Naive thymus-derived CD4-positive, alpha-beta T cell (primary cell): ENCODE measurements at regions not wholly inside any gene's neighbourhood (a gene's known extent, or its start where the extent isn't known, plus 50 kb on each side); places are given as distances from the start of the nearest gene placed in this dataset.

Experiments used
- ATAC-seq: fragments of 150-1000 bp; cut with Tn5 transposase; 2 replicates; pipeline ENCODE4 v1.10.0; 2021; ENCODE audit warnings: mild to moderate bottlenecking, moderate library complexity
- CTCF ChIA-PET: fragments of 350-600 bp; sonication (Branson Sonifier 250); formaldehyde crosslinking; loops from one replicate; lab custom pipeline; 2021; ENCODE audit warnings: antibody characterized with exemption; lab: Charles Lee
- POLR2A ChIA-PET: fragments of 350-600 bp; sonication (Branson Sonifier 250); formaldehyde crosslinking; loops from one replicate; lab custom pipeline; 2021; ENCODE audit warnings: antibody characterized with exemption, inconsistent platforms; lab: Charles Lee
- DNase-seq, 9 donors: peaks; one replicate each; pipeline versions ENCODE4 v3.0.0 to v3.0.0-alpha.2; 2020 to 2022; ENCODE audit warnings: mixed read lengths in 1 of 9
- H3K27ac ChIP-seq: one replicate; pipeline ENCODE4 v1.7.0; 2013; ENCODE audit warnings: mild to moderate bottlenecking, low read depth, low read length, moderate library complexity
- H3K27me3 ChIP-seq, 2 donors: one replicate each; pipeline ENCODE4 v1.7.0; 2013; ENCODE audit warnings: low read length in 2 of 2, mild to moderate bottlenecking in 2 of 2, moderate library complexity in 2 of 2; ENCODE audit not compliant: control insufficient read depth in 2 of 2, insufficient read depth in 2 of 2
- H3K36me3 ChIP-seq, 3 experiments: 1 replicate in 2 of 3; 2 replicates in 1 of 3; pipeline ENCODE4 v1.7.0; 2013; ENCODE audit warnings: low read length in 3 of 3, mild to moderate bottlenecking in 3 of 3, moderate library complexity in 1 of 3; ENCODE audit not compliant: insufficient read depth in 3 of 3, control insufficient read depth in 2 of 3
- H3K4me1 ChIP-seq, 2 donors: one replicate each; pipeline ENCODE4 v1.7.0; 2013; ENCODE audit warnings: low read length in 2 of 2, mild to moderate bottlenecking in 2 of 2, moderate library complexity in 1 of 2; ENCODE audit not compliant: control insufficient read depth in 2 of 2, insufficient read depth in 2 of 2
- H3K4me3 ChIP-seq: 2 replicates; pipeline ENCODE4 v1.7.0; 2013; ENCODE audit warnings: mild to moderate bottlenecking, low read length
- H3K9me3 ChIP-seq, 3 experiments: 1 replicate in 2 of 3; 2 replicates in 1 of 3; pipeline ENCODE4 v1.7.0; 2013; ENCODE audit warnings: low read length in 3 of 3; ENCODE audit not compliant: control insufficient read depth in 2 of 3
- H3K27ac Mint-ChIP-seq, 9 donors: one replicate each; pipeline ENCODE4 v1.8.0; 2020 to 2022; ENCODE audit warnings: mixed read lengths in 9 of 9, mild to moderate bottlenecking in 8 of 9, moderate library complexity in 5 of 9, inconsistent platforms in 2 of 9
- H3K27me3 Mint-ChIP-seq, 5 donors: one replicate each; pipeline ENCODE4 v1.8.0; 2021 to 2022; ENCODE audit warnings: mixed read lengths in 5 of 5, mild to moderate bottlenecking in 1 of 5
- H3K36me3 Mint-ChIP-seq, 5 donors: one replicate each; pipeline ENCODE4 v1.8.0; 2020 to 2022; ENCODE audit warnings: mixed read lengths in 5 of 5, mild to moderate bottlenecking in 3 of 5, inconsistent platforms in 1 of 5
- H3K4me1 Mint-ChIP-seq, 7 donors: one replicate each; pipeline ENCODE4 v1.8.0; 2020 to 2022; ENCODE audit warnings: mixed read lengths in 7 of 7, mild to moderate bottlenecking in 3 of 7, inconsistent platforms in 1 of 7
- H3K4me3 Mint-ChIP-seq, 10 donors: one replicate each; pipeline ENCODE4 v1.8.0; 2020 to 2022; ENCODE audit warnings: mild to moderate bottlenecking in 10 of 10, mixed read lengths in 10 of 10, moderate library complexity in 6 of 10, inconsistent platforms in 2 of 10
- H3K9me3 Mint-ChIP-seq, 11 donors: one replicate each; pipeline ENCODE4 v1.8.0; 2020 to 2022; ENCODE audit warnings: mixed read lengths in 11 of 11, mild to moderate bottlenecking in 4 of 11, inconsistent platforms in 1 of 11, moderate library complexity in 1 of 11
- intact Hi-C, 2 donors: fragments of 100-400 bp; cut with micrococcal nuclease; formaldehyde crosslinking; loops; one replicate each; pipeline ENCODE4 v1.15.1; 2023

DNA sequence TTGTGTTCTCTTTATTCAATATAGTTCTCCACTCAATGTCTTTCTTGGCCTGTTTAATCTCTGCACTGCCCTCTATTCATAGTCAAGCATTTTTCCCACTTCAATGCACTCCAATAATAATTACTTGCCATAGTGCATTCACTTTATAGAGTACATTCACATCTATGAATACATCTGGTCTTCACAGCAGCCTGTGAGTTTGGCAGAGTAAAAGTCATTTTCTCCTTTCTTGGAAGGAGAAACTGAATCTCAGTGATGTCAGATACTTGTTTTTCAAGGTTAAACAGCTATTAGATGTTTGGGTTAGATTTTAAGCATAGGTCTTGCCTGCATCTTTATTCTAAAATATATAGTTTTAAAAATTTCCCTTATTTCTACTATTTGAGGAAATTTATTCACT, 373.2 kb downstream of the TRIB2 start:
- Mint-ChIP-seq H3K4me3 (no peak overlapping the region), H3K9me3 (no peaks in the 10 kb centered on the region), H3K27me3 (peaks cover 0 to 38% (median 34%) of the 10 kb centered on the region in 5 donors), H3K4me1 (no peaks in the 10 kb centered on the region), H3K36me3 (no peaks in the 10 kb centered on the region), H3K27ac (no peak overlapping the region)
- Histone ChIP-seq H3K27ac (no peak overlapping the region), H3K36me3 (no peaks in the 10 kb centered on the region), H3K4me1 (no peaks in the 10 kb centered on the region), H3K9me3 (no peaks in the 10 kb centered on the region), H3K4me3 (no peak overlapping the region), H3K27me3 (no peaks in the 10 kb centered on the region)
- intact Hi-C loops, result no loop called here
- CTCF ChIA-PET, result no interaction called here
- DNase-seq, result no peak
- ATAC-seq, result no peak
- POLR2A ChIA-PET, result no interaction called here

- intact Hi-C loops, result no loop called here
- Histone ChIP-seq H3K36me3 (no peaks in the 10 kb centered on the region), H3K27me3 (no peaks in the 10 kb centered on the region), H3K27ac (no peak overlapping the region), H3K9me3 (no peaks in the 10 kb centered on the region), H3K4me3 (no peak overlapping the region), H3K4me1 (no peaks in the 10 kb centered on the region)
- H3K4me1 Mint-ChIP-seq, result no peaks in the 10 kb centered on the region
- H3K9me3 Mint-ChIP-seq, result no peaks in the 10 kb centered on the region
- ChIA-PET CTCF (no interaction called here), POLR2A (no interaction called here)
- no peaks in the 10 kb centered on the region for H3K36me3 Mint-ChIP-seq
- peaks cover 0 to 50% (median 34%) of the 10 kb centered on the region in 5 donors for H3K27me3 Mint-ChIP-seq
- DNase-seq (no peak), ATAC-seq (no peak)
- H3K4me3 Mint-ChIP-seq, result no peak overlapping the region
- H3K27ac Mint-ChIP-seq, result no peak overlapping the region
Observed at GRCh38 chr2:13091455-13091854, 374.7 kb downstream of the TRIB2 start.

DNA sequence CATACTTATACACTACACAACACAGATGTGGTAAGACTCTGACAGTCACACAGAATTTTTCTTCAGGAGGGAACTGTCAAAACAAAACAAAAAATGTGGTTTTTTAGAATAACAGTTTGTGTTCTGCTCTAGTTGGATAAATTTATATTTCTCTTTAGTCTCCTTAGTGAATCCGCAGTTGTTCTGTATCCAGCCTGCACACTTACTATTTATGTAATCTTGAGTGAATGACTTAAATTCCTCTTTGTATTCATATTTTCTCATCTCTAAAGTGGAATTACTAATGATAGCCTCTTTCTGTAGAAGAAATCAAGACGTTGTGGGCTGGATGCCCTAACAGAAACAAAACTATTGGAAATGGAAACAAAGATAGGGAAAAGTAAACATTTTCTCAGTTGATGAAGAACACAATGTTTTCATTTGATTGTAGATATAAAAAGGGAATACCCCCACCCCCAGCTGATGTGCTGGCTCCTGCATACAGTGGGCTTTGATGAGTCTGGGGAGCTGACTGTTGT, 375.2 kb downstream of the TRIB2 start:
- Mint-ChIP-seq H3K4me1 (no peaks in the 10 kb centered on the region), H3K9me3 (no peaks in the 10 kb centered on the region), H3K27me3 (peaks cover 0 to 51% (median 34%) of the 10 kb centered on the region in 5 donors), H3K4me3 (no peak overlapping the region), H3K27ac (no peak overlapping the region), H3K36me3 (no peaks in the 10 kb centered on the region)
- DNase-seq, result no peak
- intact Hi-C loops, result no loop called here
- no peak for ATAC-seq
- H3K9me3 ChIP-seq, result no peaks in the 10 kb centered on the region
- no peak overlapping the region for H3K4me3 ChIP-seq
- ChIA-PET CTCF (no interaction called here), POLR2A (no interaction called here)
- H3K27me3 ChIP-seq, result no peaks in the 10 kb centered on the region
- no peaks in the 10 kb centered on the region for H3K4me1 ChIP-seq
- no peaks in the 10 kb centered on the region for H3K36me3 ChIP-seq
- no peak overlapping the region for H3K27ac ChIP-seq

DNA sequence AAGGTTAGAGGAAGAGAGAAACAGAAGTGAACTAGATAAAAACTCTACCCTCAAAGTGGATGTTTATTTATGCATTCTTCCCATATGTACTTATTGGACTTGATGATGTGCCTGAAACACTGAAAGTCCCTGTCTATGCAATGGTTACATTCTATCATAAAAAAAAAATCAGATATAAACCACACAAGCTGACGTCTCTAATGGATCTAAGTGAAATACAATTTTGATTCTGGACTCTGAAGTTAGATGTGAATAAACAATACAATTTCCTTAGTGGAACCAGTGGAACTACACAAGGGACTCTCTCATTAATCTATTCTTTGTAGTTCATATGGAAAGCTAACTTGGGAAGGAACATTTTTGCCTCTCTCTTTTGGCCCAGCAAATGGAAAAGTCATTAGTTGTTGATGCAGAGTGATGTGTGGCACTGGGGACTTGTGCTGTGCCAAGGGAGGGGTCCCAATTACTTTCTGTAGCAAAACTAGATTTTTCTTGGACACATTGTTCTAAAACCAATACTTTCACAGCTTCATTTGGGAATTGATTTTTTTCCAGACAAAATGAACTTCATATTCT, 376.8 kb downstream of the TRIB2 start:
- DNase-seq (no peak), ATAC-seq (no peak)
- Mint-ChIP-seq H3K4me3 (no peak overlapping the region), H3K9me3 (peaks cover 0 to 4% (median 0%) of the 10 kb centered on the region in 11 donors), H3K4me1 (no peaks in the 10 kb centered on the region), H3K27ac (no peak overlapping the region), H3K27me3 (peaks cover 0 to 51% (median 39%) of the 10 kb centered on the region in 5 donors), H3K36me3 (no peaks in the 10 kb centered on the region)
- ChIA-PET CTCF (no interaction called here), POLR2A (no interaction called here)
- intact Hi-C loops, result no loop called here
- no peaks in the 10 kb centered on the region for H3K36me3 ChIP-seq
- no peaks in the 10 kb centered on the region for H3K27me3 ChIP-seq
- no peak overlapping the region for H3K4me3 ChIP-seq
- no peak overlapping the region for H3K27ac ChIP-seq
- H3K4me1 ChIP-seq, result no peaks in the 10 kb centered on the region
- H3K9me3 ChIP-seq, result no peaks in the 10 kb centered on the region

- Histone ChIP-seq H3K9me3 (no peaks in the 10 kb centered on the region), H3K27me3 (no peaks in the 10 kb centered on the region), H3K36me3 (no peaks in the 10 kb centered on the region), H3K4me3 (no peak overlapping the region), H3K27ac (no peak overlapping the region), H3K4me1 (no peaks in the 10 kb centered on the region)
- CTCF ChIA-PET, result no interaction called here
- DNase-seq (no peak), ATAC-seq (no peak)
- Mint-ChIP-seq H3K4me1 (peaks cover 0 to 2% (median 0%) of the 10 kb centered on the region in 7 donors), H3K27ac (no peak overlapping the region), H3K9me3 (peaks cover 0 to 10% (median 4%) of the 10 kb centered on the region in 11 donors), H3K4me3 (no peak overlapping the region), H3K27me3 (peaks cover 0 to 60% (median 25%) of the 10 kb centered on the region in 5 donors), H3K36me3 (peaks cover 0 to 8% (median 0%) of the 10 kb centered on the region in 5 donors)
- intact Hi-C loops, result no loop called here
- POLR2A ChIA-PET, result no interaction called here
Observed at GRCh38 chr2:13102397-13103063, 385.8 kb downstream of the TRIB2 start.

DNA sequence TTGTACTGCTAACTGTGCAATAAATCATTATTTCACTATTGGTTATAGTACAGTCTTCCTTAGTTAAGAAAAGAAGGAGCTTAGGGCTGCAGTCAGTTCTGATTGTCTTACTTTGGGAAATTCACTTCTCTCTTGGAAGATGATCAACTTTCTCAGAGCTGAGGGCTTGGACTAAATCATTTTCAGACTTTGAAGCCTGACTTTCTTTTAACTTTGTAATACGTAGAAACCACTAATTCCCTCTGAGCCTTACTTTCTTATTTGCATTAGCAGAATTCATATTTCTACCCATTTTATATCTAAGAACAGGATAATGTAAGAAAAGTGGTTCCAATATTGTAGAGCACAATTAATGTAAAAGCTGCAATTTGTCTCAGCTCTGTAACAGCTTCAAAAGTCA, 386.4 kb downstream of the TRIB2 start:
- Mint-ChIP-seq H3K27ac (no peak overlapping the region), H3K9me3 (peaks cover 0 to 10% (median 3%) of the 10 kb centered on the region in 11 donors), H3K4me3 (no peak overlapping the region), H3K27me3 (peaks cover 0 to 54% (median 22%) of the 10 kb centered on the region in 5 donors), H3K4me1 (peaks cover 0 to 2% (median 0%) of the 10 kb centered on the region in 7 donors), H3K36me3 (peaks cover 0 to 8% (median 0%) of the 10 kb centered on the region in 5 donors)
- Histone ChIP-seq H3K27ac (no peak overlapping the region), H3K4me1 (no peaks in the 10 kb centered on the region), H3K36me3 (no peaks in the 10 kb centered on the region), H3K27me3 (no peaks in the 10 kb centered on the region), H3K9me3 (no peaks in the 10 kb centered on the region), H3K4me3 (no peak overlapping the region)
- intact Hi-C loops, result no loop called here
- no peak for DNase-seq
- no peak for ATAC-seq
- CTCF ChIA-PET, result no interaction called here
- POLR2A ChIA-PET, result no interaction called here
